SU-DHL-6 (cell line): ENCODE measurements at regions not wholly inside any gene's neighbourhood (a gene's known extent, or its start where the extent isn't known, plus 50 kb on each side); places are given as distances from the start of the nearest gene placed in this dataset.

ENCODE experiments used
- H2AFZ ChIP-seq: fragments of 200-600 bp; sonication (generic); 2 replicates; pipeline ENCODE4 v1.6.1; 2014; ENCODE audit warnings: low read depth, mild to moderate bottlenecking, moderate library complexity, mixed read lengths, antibody characterized with exemption, low read length; ENCODE audit not compliant: severe bottlenecking
- H3F3A ChIP-seq: fragments of 200-600 bp; shearing (Covaris generic); 2 replicates; pipeline ENCODE4 v1.6.0; 2016; ENCODE audit warnings: antibody characterized with exemption, mild to moderate bottlenecking; ENCODE audit not compliant: insufficient read depth
- H3K27ac ChIP-seq: fragments of 200-600 bp; sonication (generic); 2 replicates; pipeline ENCODE4 v1.5.1; 2016; ENCODE audit warnings: low read depth, mild to moderate bottlenecking, low read length, moderate library complexity, mixed read lengths
- H3K27me3 ChIP-seq: fragments of 200-600 bp; sonication (generic), shearing (Covaris generic); 2 replicates; pipeline ENCODE4 v1.6.0; 2014; ENCODE audit warnings: mild to moderate bottlenecking, low read length
- H3K36me3 ChIP-seq: fragments of 200-600 bp; sonication (generic); 2 replicates; pipeline ENCODE4 v1.6.1; 2014; ENCODE audit warnings: mild to moderate bottlenecking, low read length, mixed read lengths
- H3K4me2 ChIP-seq: fragments of 300-600, 200-600 bp; shearing (Covaris generic), sonication (generic); 2 replicates; pipeline ENCODE4 v1.6.0; 2014; ENCODE audit warnings: low read length, low read depth, mild to moderate bottlenecking; ENCODE audit not compliant: poor library complexity, severe bottlenecking
- H3K4me3 ChIP-seq: fragments of 200-600 bp; sonication (generic); 2 replicates; pipeline ENCODE4 v1.5.1; 2014; ENCODE audit warnings: antibody characterized with exemption, low read length, mild to moderate bottlenecking, mixed read lengths; ENCODE audit not compliant: insufficient read depth, poor library complexity, severe bottlenecking
- H3K79me2 ChIP-seq: fragments of 200-600 bp; sonication (generic); 2 replicates; pipeline ENCODE4 v1.6.1; 2014; ENCODE audit warnings: mild to moderate bottlenecking, low read length, moderate library complexity; ENCODE audit not compliant: insufficient read depth
- H3K9ac ChIP-seq: fragments of 200-600 bp; sonication (generic); 2 replicates; pipeline ENCODE4 v1.7.0; 2014; ENCODE audit warnings: mild to moderate bottlenecking, low read length
- H3K9me2 ChIP-seq: fragments of 200-600 bp; sonication (generic); replicated peaks from 2 replicates; pipeline ENCODE4 v1.6.1; 2014; ENCODE audit warnings: low read length; ENCODE audit not compliant: insufficient read depth
- H3K9me3 ChIP-seq: fragments of 200-600 bp; sonication (generic); 2 replicates; pipeline ENCODE4 v1.6.1; 2014; ENCODE audit warnings: low read length, mixed read lengths; ENCODE audit not compliant: insufficient read depth
- H4K20me1 ChIP-seq: fragments of 200-600 bp; sonication (generic); 2 replicates; pipeline ENCODE4 v1.6.1; 2014; ENCODE audit warnings: low read depth, mild to moderate bottlenecking, antibody characterized with exemption, low read length, moderate library complexity, mixed read lengths
- EZH2phosphoT487 ChIP-seq: fragments of 200-600 bp; sonication (generic), shearing (Covaris generic); conservative IDR thresholded peaks from 2 replicates; pipeline ENCODE4 v1.6.1; 2018; ENCODE audit warnings: mild to moderate bottlenecking, antibody characterized with exemption, low read length, moderate library complexity, mixed read lengths
- TF ChIP-seq, protein P1 (sequence below): fragments of 200-600 bp; sonication (generic); IDR thresholded peaks from one replicate; pipeline ENCODE4 v1.5.1; 2017; ENCODE audit warnings: antibody characterized with exemption, mild to moderate bottlenecking, low read length, moderate library complexity; ENCODE audit not compliant: insufficient read depth, poor library complexity, severe bottlenecking

GRCh38 chr18:76672627-76673026, 149.7 kb upstream of the ZNF236 start:
- no peaks in the 10 kb centered on the region for H4K20me1 ChIP-seq
- no peak overlapping the region for H3K4me2 ChIP-seq

GRCh38 chr18:76670564-76671288, 151.6 kb upstream of the ZNF236 start:
- no peak overlapping the region for H3K4me3 ChIP-seq
- no peaks in the 10 kb centered on the region for H3K9me3 ChIP-seq
- no peaks in the 10 kb centered on the region for H3K79me2 ChIP-seq
- H2AFZ ChIP-seq, result no peak overlapping the region
- H3K27me3 ChIP-seq, result no peaks in the 10 kb centered on the region
- no peaks in the 10 kb centered on the region for H3K36me3 ChIP-seq
- no peaks in the 10 kb centered on the region for H4K20me1 ChIP-seq
- no peak overlapping the region for H3K9ac ChIP-seq
- no peak overlapping the region for H3K27ac ChIP-seq
- no peak overlapping the region for H3K4me2 ChIP-seq
- no peaks in the 10 kb centered on the region for H3K9me2 ChIP-seq
- TF ChIP-seq, protein P1, sequence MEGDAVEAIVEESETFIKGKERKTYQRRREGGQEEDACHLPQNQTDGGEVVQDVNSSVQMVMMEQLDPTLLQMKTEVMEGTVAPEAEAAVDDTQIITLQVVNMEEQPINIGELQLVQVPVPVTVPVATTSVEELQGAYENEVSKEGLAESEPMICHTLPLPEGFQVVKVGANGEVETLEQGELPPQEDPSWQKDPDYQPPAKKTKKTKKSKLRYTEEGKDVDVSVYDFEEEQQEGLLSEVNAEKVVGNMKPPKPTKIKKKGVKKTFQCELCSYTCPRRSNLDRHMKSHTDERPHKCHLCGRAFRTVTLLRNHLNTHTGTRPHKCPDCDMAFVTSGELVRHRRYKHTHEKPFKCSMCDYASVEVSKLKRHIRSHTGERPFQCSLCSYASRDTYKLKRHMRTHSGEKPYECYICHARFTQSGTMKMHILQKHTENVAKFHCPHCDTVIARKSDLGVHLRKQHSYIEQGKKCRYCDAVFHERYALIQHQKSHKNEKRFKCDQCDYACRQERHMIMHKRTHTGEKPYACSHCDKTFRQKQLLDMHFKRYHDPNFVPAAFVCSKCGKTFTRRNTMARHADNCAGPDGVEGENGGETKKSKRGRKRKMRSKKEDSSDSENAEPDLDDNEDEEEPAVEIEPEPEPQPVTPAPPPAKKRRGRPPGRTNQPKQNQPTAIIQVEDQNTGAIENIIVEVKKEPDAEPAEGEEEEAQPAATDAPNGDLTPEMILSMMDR, result no peak
- TF ChIP-seq EZH2phosphoT487, result no peak
- no peaks in the 10 kb centered on the region for H3F3A ChIP-seq

More at GRCh38 chr18:76672627-76673026, 149.7 kb upstream of the ZNF236 start:
- H3K4me3 ChIP-seq, result no peak overlapping the region
- H3K79me2 ChIP-seq, result no peaks in the 10 kb centered on the region
- TF ChIP-seq, protein P1, result no peak
- no peak for TF ChIP-seq EZH2phosphoT487
- no peaks in the 10 kb centered on the region for H3K9me3 ChIP-seq
- H3F3A ChIP-seq, result no peaks in the 10 kb centered on the region
- H2AFZ ChIP-seq, result no peak overlapping the region
- no peak overlapping the region for H3K9ac ChIP-seq
- H3K36me3 ChIP-seq, result no peaks in the 10 kb centered on the region
- H3K27ac ChIP-seq, result no peak overlapping the region
- H3K9me2 ChIP-seq, result no peaks in the 10 kb centered on the region
- no peaks in the 10 kb centered on the region for H3K27me3 ChIP-seq

DNA sequence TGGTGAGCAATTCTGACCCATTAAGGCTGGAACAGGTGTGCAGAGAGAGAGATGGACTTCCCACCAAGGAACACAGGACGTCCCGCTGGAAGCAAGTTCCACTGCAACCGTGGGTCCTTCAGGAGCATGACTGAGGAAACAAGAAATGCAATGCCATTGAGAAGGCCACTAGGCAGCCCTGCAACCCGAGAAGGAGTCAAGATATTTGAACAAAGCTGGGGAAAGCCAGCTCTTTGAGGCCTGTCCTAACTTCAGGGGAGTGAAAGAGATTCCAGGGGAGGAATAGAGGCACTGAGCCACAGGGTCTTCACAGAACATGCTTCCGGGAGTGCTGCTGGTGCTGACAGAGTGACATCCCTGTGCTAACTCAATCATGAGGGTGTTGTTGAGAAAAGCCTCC, 153.8 kb upstream of the ZNF236 start:
- Histone ChIP-seq H2AFZ (no peak overlapping the region), H3K4me2 (no peak overlapping the region)

More for the DNA sequence above, 153.8 kb upstream of the ZNF236 start:
- no peaks in the 10 kb centered on the region for H3K36me3 ChIP-seq
- TF ChIP-seq EZH2phosphoT487, result no peak
- TF ChIP-seq, protein P1, result no peak
- H3K4me3 ChIP-seq, result no peak overlapping the region
- no peaks in the 10 kb centered on the region for H3F3A ChIP-seq
- no peak overlapping the region for H3K9ac ChIP-seq
- H3K27ac ChIP-seq, result no peak overlapping the region
- no peaks in the 10 kb centered on the region for H3K9me3 ChIP-seq
- no peaks in the 10 kb centered on the region for H4K20me1 ChIP-seq
- no peaks in the 10 kb centered on the region for H3K9me2 ChIP-seq
- no peaks in the 10 kb centered on the region for H3K27me3 ChIP-seq
- H3K79me2 ChIP-seq, result no peaks in the 10 kb centered on the region
